ENCODE measurements at regions not wholly inside any gene's neighbourhood (a gene's known extent, or its start where the extent isn't known, plus 50 kb on each side); places are given as distances from the start of the nearest gene placed in this dataset.

GRCh38 chr20:29123861-29124260 is 2133.6 kb upstream of the DEFB115 start:
- Histone ChIP-seq H3K9me3 (ENCODE audit: low read length) (peaks cover 9% of the 10 kb centered on the region; the same call in 1 of the 2 replicates), H4K20me1 (ENCODE audit: low read length) (no peaks in the 10 kb centered on the region), H3K27me3 (ENCODE audit: low read length) (no peaks in the 10 kb centered on the region), H3K79me2 (ENCODE audit: low read length) (no peaks in the 10 kb centered on the region), H3K4me2 (ENCODE audit: low read length) (no peak overlapping the region), H3F3A (ENCODE audit: low read length, unreplicated experiment) (no peaks in the 10 kb centered on the region), H2AFZ (ENCODE audit: low read length) (no peak overlapping the region), H3K4me1 (ENCODE audit: insufficient read depth, low read length) (no peaks in the 10 kb centered on the region), H3K9ac (ENCODE audit: low read length) (no peak overlapping the region), H3K27ac (ENCODE audit: low read length) (no peak overlapping the region), H3K9me2 (replicated peaks; ENCODE audit: low read length) (no peaks in the 10 kb centered on the region), H3K4me3 (ENCODE audit: low read length) (no peak overlapping the region), H3K36me3 (ENCODE audit: low read depth, low read length) (no peaks in the 10 kb centered on the region)
- POLR2A ChIA-PET (ENCODE audit: unreplicated experiment), result no interaction called here
- ATAC-seq, result no peak
- DNase-seq, result no peak
- BruUV-seq (replicated peaks), result no TSS peak
- TF ChIP-seq EZH2 (IDR thresholded peaks at IDR 0.05; ENCODE audit: low read length, unreplicated experiment), result no peak
- CTCF ChIA-PET, result no interaction called here
- intact Hi-C loops (cut with micrococcal nuclease), result no loop called here
